ENCODE measurements at regions not wholly inside any gene's neighbourhood (a gene's known extent, or its start where the extent isn't known, plus 50 kb on each side); places are given as distances from the start of the nearest gene placed in this dataset.
A peak's percentile ranks its signal among the peaks of the same experiment; 100 is the strongest.
"Not testable (repeated sequence)": the region's sequence is repeated elsewhere in the genome, so short reads cannot be mapped to it uniquely, and the experiment has no call there.

DNA sequence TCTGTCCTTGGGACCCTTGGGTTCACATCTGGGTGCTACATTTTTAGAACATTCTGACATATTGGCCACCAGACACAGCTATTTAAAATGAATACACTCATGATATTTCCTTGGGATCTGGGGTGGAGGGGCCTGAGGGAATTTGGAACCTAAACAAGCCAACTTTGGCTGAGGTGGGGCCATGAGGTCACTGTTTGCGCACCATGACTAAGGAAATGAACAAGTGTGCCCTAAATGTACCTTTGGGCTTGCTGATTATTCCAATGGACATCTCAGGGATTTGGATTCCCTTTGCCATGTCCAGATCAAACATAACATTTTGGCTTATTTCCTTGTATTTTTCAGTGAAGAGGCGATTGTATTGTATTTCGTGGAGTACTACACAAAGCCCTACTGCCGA lies 80.5 kb upstream of the SEC11C start:
- no peak for DNase-seq

DNA sequence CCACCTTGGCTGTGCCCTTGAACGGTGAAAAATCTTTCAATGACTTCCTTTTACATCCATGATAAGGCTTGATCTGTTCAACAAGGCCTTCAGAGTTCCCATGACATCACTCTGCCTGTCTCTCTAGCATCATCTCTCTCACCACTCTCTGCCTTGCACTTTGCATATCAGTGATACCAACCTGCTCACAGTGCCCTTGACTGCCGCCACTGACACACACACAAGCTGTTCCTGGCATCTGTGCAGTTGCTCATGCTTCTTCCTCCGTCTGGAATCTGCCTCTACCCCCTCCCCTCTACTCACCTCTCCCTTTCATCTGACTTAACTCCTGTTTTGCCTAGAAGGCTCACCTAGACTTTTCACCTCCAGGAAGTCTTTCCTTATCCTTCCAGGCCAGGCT lies 79.1 kb upstream of the SEC11C start:
- no peak for DNase-seq

DNA sequence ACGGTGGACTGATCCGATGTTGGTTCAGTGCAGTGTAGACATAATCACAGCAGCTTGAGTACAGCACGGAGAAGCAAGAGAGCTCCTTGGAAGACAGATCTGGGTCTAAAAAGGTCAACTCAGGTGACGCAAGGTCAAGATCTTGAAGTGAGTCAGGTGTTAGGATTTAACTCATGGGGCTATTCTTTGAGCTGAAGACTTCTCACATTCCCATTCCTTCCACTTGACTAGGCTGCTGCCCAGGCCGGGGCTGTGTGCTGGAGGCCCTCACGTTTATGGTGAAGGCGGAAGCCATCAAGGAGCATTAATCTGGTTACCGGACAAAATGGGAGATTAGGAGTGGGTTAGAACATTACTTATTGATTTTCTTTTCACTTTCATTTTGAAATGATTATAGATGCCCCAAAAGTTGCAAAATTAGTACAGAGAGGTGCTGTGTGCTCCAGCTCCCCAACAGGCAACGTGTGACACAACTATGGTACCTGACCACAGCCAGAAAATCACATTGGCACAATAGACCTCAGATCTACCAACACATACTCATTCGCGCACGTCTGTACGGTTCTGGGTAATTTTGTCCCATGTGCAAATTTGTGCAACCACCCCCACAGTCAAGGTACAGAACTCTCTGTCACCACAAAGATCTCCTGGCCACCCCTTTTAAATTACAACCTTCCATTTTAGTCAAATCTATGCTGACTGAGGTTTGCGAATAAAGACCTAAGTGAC lies 77.6 kb upstream of the SEC11C start:
- no peak for DNase-seq

DNA sequence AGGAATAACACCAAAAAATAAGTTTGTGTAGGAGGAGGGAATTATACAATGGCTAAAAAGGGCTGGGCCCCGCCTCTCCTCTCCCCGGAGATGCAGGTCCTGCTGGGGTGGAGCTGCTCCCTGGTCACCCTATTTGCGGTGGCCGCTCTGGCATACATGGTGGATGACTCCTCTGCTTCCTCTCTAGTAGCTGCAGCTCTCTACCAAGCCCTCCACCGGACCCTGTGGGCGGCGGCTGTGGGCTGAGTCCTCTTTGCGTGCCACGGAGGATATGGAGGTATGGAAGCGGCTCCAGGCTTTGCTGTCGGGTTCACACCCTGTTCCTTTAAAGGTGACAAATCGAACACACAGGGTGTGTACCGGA lies 77.1 kb upstream of the SEC11C start:
- no peak for DNase-seq

DNA sequence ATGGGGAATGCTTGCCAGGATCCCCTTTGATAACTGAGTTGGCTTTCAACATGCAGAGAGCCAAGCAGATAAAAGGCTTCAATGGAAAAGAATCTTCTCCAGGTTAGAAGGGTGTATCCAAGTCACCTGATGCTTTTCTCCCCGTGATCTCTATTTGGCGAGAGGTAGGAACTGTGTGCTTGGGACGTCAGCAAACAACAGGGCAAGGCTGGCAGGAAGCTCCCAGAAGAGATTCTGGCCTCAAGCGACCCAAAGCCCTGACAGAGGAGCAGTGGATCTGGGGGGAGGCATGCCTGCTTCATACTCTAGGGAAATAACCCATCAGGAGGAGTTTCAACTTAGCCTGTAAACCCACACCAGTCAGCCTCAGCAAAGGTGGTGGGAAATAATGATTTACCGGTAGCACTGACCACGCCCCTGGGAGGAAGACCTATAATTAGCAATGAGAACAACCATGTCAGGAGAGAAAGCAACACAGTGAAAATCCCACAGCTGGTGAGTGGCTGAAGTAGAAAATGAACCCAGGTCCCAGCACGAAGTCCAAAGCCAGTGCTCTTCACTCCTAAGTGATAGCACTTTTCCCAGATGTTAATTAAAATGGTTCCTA lies 76.3 kb upstream of the SEC11C start:
- no peak for DNase-seq

DNA sequence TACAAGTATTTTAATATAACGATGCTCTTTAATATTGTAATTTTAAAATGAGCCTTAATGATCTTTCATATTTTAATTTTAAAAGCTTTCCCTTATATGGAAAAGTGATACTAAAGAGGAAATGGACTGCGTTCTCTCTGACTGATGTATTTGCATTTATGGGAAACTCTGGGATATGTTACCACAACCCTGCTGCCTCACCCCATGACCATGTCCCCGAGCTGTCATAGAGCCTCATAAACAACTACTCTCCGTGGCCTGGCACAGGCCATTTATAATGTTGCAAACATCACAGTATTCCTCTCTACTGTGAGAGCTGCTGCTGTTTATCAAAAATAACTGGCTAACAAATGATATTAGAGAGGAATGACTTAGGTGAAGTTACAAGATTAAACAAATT lies 75.8 kb upstream of the SEC11C start:
- no peak for DNase-seq

DNA sequence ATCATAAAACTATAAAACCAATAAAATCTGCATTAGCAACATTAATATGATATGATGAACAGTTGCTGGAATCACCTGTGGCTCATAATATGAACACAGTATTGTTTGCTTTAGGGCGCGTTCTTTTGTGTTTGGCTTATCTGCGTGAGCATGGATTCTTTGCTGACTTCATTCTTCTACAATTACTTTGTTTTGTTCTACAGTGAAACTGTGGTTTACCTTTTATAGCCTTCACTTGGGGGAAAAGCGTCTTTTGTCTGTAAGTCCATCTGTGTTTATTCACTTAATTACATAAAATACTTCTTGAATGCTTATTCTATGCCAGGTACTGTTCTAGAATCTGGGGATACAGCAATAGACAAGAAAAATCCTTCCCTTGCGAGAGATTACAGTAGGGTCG lies 74.0 kb upstream of the SEC11C start:
- DNase-seq = no peak

DNA sequence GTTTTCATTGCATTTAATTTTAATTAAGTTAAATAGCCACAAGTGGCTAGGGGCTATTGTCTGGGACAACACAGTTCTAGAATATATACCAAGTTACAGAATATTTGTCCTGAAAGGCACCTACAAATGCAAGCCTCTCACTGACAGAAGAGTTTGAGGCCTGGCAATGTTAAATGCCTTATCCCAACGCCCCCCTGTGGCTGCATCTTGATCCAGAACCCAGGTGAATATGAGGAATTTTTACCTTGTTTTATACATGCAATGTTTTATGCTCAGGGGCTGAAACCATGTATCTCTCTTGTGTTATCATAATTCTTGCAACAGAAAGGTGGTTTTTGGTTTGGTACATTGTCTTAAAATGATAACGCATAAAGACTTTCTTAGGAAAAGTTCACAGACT lies 71.8 kb upstream of the SEC11C start:
- no peak for DNase-seq

DNA sequence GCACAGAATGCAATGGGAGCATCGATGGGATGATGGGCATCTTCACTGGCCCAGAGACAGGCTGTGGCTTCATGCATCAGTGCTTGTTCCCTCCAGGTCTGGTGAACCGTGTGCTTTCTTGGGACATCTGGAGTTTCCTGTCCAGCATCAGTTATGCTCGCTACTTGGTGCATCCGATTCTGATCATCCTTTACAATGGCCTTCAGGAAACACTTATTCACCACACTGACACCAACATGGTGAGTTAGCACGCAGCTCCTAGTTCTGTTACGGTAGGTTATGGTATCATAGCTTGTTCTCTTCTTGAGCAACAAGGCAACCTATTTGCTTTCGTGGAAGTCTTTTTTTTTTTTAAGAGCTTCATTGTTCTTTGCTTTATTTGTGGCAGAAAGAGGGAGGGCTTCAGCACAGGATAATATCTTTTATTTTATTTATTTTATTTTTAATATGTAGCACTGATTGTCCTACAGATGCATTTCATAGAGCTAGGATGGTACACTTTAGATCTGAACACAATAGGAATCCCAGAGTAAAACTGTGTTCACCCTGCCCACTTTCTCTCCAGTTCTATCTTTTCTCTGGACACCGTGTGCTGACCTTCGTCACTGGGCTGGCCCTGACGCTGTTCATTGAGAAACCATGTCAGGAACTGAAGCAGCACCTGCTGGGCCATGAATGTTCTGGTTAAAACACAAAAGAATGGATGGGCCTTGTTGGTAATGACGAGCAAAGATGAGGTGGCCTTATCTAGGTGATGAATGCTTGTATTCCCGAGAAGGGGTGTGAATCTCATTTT lies 71.2 kb upstream of the SEC11C start:
- DNase-seq = no peak

DNA sequence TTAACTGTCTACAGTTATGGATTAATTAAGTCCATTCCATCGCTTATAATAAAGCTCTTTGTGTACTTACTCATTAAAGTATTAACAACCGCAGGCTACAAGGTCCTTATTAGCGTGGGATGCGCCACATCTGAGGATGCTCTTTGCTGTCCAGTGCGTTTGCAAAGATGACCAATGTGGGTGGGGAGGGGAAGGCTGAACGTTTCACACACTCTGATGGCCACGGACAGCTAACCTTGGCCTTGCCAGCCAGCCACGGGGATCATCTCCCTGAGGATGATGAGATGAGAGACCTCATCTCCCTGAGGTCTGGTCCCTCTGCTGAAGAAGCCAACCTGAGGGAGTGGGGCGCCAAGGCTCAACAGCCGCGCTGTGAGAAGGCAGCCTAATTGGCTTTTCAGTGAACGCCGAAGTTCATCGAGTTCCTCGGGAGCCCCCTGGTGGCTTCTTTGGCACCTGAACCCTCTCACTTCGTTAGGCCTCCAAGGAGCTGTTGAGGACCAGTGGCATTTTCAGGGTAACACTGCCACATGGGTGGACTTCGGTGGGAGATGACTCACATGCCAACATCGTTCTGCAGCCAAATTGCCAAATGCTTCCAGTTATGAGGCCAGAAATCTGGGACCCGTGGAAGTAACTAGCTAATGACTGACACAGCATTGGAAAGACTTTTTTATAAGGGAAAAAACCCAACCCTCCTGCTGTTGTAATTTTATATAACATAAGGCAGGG lies 69.3 kb upstream of the SEC11C start:
- peak; percentile 83 for DNase-seq

DNA sequence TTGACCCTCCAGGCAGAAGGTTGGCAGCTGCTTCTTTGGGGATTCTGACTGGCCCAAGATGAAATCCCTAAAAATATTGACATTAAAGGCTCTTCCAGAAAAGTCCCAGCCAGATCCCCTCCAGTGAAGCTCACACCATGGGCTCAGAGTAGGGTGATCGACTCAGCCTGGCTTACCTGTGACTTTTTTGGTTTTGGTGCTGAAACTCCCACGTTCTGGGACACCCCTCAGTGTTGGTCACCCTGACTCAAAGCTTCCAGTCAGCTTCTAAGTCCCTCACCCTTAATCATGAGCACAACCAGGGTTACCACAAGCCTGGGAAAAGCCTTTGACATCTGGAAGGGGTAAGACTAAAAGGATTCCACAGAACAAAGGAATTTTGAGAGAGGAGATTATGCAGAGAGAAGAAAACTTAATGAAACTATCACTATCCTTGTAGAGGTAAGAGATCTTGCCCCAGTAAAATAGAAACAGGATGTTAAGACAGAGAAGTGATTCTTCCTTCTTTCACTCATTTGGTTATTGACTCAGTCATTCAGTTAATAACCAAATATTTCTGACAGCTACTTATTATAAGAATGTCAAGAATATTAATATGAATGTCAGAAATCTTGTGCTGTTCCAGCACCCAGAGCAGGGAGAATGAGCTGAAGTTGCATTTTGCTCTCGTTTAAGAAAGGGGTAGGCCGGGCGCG lies 66.8 kb upstream of the SEC11C start:
- no peak for DNase-seq

DNA sequence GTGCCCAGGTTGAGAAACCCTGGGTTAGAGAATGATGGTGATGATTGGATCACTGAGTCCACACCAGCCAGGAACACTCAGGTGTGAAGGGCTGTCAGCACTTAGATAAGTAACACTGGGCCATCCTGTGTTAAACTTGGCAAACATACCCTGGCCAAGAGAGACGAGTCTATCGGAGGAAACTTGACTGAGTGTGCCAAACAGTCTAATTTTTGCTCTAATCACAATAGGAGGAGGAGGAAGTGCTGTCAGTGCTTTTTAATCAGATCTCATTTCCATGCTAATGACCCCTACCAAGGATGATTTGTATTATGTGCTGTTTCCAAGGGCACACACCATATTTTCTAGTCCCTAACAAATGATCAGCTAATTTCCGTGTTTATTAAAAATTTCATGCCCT lies 63.8 kb upstream of the SEC11C start:
- DNase-seq = no peak

DNA sequence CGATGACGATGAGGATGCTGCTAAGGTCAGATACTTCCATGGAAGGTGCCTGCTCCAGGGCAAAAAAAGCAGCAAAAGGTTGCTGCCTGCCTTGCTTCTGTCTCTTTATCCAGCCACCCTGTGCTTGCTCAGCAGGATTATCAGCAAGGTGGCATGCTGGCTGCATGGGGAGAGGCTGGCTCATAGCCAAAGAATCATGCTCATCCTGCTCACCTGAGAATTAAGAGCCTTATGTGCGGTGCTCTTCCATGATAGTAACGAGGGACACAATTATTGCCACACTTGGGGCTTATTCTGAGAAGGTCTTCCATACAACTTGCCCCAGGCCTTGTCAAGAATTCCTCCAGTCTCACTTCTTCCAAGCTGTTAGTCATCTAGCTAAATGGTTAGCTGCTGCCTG lies 60.4 kb upstream of the SEC11C start:
- DNase-seq = no peak

DNA sequence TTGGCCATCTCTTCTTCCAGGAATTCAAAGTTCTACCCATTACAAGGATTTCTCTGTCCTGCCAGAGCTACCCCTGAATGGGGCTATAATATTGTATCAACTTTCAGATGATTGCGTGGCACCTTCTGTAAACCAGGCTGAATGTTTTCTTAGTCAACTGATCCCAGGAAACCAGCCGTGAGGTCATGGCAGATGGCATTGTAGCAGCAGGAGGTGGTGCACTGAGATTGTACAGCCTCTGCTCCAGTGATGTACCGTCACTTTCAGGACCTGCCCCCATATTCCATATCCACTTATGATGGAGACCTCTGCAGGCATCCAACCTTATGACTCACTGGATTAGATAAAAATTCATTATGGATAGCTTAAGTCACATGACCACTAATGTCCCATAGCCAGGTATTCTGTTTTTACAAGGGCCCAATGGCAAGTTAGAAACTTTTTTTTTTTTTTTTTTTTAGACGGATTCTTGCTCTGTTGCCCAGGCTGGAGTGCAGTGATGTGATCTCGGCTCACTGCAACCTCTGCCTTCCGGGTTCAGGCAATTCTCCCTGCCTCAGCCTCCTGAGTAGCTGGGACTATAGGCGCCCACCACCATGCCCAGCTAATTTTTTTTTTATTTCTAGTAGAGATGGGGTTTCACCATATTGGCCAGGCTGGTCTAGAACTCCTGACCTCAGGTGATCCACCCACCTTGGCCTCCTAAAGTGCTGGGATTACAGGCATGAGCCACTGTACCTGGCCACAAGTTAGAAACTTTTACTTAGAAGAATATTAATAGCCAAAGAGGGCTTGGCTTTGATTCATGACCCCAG lies 59.8 kb upstream of the SEC11C start:
- not testable (repeated sequence) for DNase-seq

DNA sequence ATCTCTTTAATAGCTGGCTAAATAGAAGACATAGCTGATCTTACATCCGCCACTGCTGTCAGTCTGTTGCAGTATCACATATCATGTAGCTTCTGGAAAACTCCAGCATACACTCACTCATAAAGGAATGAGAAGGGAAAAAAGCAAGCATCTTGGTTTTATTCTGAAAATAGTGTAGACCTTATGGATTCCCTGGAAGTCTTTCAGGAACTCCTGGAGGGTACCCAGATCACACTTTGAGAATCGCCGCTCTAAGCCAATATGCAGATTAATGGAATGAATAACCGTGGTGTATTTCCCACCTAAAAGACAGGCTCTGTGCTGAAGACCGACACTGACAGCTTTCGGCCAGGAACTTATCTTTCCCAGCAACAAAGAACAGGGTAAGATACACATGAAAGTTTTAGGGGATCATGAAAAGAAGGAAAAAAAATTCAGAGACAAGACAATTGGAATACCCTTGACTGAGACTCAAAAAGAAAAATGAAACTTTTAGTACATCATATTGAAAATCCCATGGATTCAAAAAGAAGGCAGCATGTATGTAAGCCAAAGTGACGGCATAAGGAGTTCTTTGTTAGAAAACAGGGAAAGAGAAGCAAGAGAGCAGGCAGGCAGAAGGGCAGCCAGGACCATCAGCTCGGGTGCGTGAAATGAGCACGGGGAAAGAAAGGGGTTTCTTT lies 56.4 kb upstream of the SEC11C start:
- DNase-seq = no peak

DNA sequence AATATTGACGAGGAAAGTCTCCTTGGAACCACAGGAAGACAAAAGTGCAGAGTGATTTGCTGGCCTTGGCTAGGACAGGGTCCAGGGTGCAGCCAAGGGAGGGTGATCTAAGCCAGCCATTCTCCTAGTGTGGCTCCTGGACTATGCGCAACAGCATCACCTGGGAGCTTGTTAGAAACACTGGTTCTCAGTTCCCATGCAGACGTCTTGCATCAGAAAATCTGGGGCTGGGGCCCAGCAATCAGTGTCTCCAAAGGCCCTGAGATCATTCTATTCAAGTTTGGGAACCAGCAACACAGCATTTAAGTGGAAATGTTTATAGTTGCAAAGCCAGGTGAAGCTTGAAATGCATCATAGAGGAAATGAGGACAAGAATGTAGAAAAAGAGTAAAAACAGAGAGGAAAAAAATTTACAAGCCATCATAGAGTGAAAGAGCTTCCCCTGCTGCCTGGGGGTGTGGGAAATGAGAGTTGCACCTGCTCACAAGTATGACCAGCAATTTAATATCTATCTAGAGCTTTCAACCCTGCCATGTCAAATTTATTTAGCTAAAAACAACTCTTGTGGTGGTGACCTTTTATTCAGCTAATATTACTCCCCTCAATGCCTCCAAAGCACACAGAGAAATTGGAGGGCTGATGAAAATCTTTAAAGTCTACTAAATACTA lies 54.4 kb upstream of the SEC11C start:
- DNase-seq = no peak

DNA sequence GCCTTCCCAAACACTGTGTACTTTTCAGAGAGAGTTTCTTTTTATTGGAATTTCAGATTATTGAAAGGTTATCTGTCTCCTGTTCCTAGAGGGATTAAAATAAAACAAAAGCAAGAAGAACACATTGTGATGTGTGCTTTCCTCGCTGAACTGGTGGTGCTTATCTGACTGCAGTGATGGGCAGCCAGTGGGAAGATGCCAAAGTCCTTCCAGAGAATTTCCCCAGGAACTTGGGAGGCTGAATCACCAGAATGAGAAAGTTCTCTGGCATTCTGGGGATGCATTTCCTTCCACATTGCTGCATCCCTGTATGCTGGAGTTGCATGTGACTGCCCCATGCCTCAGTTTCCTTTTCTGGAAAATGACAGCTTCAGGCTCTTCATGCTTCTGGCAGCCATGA lies 53.9 kb upstream of the SEC11C start:
- DNase-seq = no peak

DNA sequence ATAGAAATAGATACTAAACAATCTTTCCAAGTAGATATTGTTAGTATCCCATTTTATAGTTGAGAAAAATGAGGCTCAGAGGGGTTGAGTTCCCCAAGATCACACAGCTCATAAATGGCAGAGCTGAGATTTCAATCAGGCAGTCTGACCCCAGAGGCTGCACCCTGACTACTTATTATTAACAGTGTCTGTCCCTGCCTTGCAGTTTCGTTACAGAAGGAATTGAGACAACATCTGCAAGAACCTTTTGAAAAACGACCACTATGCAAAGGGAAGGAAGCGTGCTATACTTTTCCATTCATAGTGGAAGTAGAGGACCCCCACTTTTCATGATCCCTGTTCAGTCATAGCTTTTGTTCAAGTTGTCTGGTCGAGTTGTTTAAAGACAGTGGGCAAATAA lies 53.2 kb upstream of the SEC11C start:
- no peak for DNase-seq

DNA sequence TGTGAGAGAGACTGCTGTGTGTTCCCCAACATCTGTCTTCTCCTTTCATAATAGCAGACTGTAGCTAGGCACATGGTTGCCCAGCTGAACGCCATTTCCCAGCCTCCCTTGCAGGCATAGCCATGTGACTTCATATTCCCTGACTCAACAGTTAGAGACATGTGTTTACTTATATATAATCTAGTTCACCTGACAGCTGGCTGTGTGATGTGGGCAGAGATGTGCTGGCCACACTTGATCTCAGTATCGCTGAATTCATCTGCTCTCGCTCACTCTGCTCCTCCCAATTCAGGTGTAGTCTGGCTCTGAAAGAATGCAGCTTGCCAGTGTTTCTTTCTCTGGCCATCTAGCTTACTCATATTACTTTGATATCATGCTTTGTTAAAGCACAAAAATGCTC lies 52.3 kb upstream of the SEC11C start:
- no peak for DNase-seq

Measured in activated CD4-positive, CD25-positive, alpha-beta regulatory T cell treated with anti-CD3 and anti-CD28 coated beads, Interleukin-2, amount 50 U/mL, for 72 hours (primary cell).